Small intestine (tissue), 7 donors: ENCODE measurements at regions not wholly inside any gene's neighbourhood (a gene's known extent, or its start where the extent isn't known, plus 50 kb on each side); places are given as distances from the start of the nearest gene placed in this dataset.

Experiments
- DNase-seq, 2 donors: peaks; one replicate each; pipeline versions ENCODE4 v3.0.0 to v3.0.0-alpha.2; 2013
- FAIRE-seq: peaks from 2 replicates; lab custom pipeline; 2012; peaks lifted over from hg19 to GRCh38; lab: Jason Lieb, UNC
- H3K27ac ChIP-seq, 3 donors: one replicate each; pipeline ENCODE4 v1.5.1; 2013; ENCODE audit warnings: low read length in 2 of 3, mild to moderate bottlenecking in 2 of 3, control low read depth in 1 of 3, inconsistent platforms in 1 of 3, low read depth in 1 of 3, moderate library complexity in 1 of 3
- H3K27me3 ChIP-seq, 3 donors: one replicate each; pipeline ENCODE4 v1.6.1; 2013; ENCODE audit warnings: low read length in 3 of 3, inconsistent platforms in 1 of 3; ENCODE audit not compliant: control insufficient read depth in 3 of 3, insufficient read depth in 3 of 3
- H3K36me3 ChIP-seq, 3 donors: one replicate each; pipeline ENCODE4 v1.6.1; 2013; ENCODE audit warnings: low read length in 3 of 3, inconsistent platforms in 1 of 3, low read depth in 1 of 3, mild to moderate bottlenecking in 1 of 3, moderate library complexity in 1 of 3; ENCODE audit not compliant: control insufficient read depth in 3 of 3, insufficient read depth in 2 of 3
- H3K4me1 ChIP-seq, 3 donors: one replicate each; pipeline ENCODE4 v1.6.1; 2013; ENCODE audit warnings: low read length in 2 of 3, inconsistent platforms in 1 of 3, low read depth in 1 of 3, mild to moderate bottlenecking in 1 of 3, moderate library complexity in 1 of 3; ENCODE audit not compliant: control insufficient read depth in 3 of 3, insufficient read depth in 2 of 3
- H3K4me3 ChIP-seq, 3 donors: one replicate each; pipeline ENCODE4 v1.5.1; 2013; ENCODE audit warnings: low read length in 3 of 3, control low read depth in 1 of 3, inconsistent platforms in 1 of 3, low read depth in 1 of 3, mild to moderate bottlenecking in 1 of 3, moderate library complexity in 1 of 3
- H3K9me3 ChIP-seq, 2 donors: one replicate each; pipeline ENCODE4 v1.6.1; 2013; ENCODE audit warnings: low read depth in 1 of 2, low read length in 1 of 2; ENCODE audit not compliant: control insufficient read depth in 2 of 2, insufficient read depth in 1 of 2
- WGBS, 3 donors: extraction: QIAGEN DNeasy Blood & Tissue Kit; methylation state at CpG; one replicate each; pipeline ENCODE4 v1.1.7; 2013; 5-methylcytosine and 5-hydroxymethylcytosine counted together
- donor health status: healthy with polysubstance abuse.
- donor health status: control.
- donor health status: control.
- donor health status: Bipolar disorder and iron deficiency.
- donor health status: healthy.

DNA sequence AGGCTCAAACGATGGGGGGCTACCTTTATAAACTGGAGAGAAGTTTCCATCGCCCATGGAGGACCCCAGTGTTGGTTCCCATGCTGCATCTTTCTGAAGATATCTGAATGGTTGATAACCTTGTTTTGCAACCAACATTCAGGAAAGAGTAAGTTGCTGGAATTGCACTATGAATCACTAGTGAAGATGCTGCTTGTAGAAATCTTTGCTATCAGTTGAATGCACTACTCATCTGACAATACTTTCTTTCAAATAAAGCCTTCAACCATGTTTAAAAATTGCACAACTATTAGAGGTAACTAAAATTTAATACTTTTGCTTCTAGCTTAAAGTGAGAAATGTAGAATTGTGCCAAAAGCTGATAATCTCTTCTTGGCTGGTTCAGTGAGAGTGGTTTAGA lies 86.8 kb upstream of the HIVEP3 start:
- H3K9me3 ChIP-seq: no peaks in the 10 kb centered on the region
- no peak for DNase-seq

DNA sequence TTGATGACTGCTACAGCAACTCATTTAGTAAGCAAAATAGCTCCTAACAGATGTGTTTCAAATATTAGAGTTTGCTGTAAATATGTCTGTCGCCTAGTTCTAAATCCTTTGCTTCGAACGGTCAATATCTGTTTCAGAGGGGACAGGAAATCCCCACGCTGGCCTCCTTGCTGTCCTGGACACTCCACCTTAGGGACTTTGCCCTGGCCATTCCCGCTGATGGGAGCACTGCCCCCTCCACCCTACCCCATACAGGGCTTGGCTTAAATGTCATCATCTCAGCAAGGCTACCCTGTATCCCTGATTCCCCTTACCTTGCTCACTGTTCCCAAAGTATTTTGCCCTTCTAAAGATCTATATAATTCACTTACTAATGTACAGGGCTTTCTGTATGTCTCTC lies 86.1 kb upstream of the HIVEP3 start:
- WGBS, 3 donors: 68 to 86% (median 72%) methylated on average over 5 of the region's 5 CpGs
- no peaks in the 10 kb centered on the region for H3K9me3 ChIP-seq
- no peaks in the 10 kb centered on the region for H3K4me1 ChIP-seq
- no peak overlapping the region for H3K4me3 ChIP-seq
- H3K27ac ChIP-seq: no peak overlapping the region
- no peaks in the 10 kb centered on the region for H3K36me3 ChIP-seq
- H3K27me3 ChIP-seq: no peaks in the 10 kb centered on the region
- DNase-seq (no peak), FAIRE-seq (no peak)

More for the DNA sequence above, 86.8 kb upstream of the HIVEP3 start:
- H3K36me3 ChIP-seq: no peaks in the 10 kb centered on the region
- WGBS, 3 donors: 85 to 94% (median 90%) methylated on average over 2 of the region's 2 CpGs
- FAIRE-seq: no peak
- no peaks in the 10 kb centered on the region for H3K27me3 ChIP-seq
- no peak overlapping the region for H3K4me3 ChIP-seq
- H3K27ac ChIP-seq: no peak overlapping the region
- no peaks in the 10 kb centered on the region for H3K4me1 ChIP-seq

DNA sequence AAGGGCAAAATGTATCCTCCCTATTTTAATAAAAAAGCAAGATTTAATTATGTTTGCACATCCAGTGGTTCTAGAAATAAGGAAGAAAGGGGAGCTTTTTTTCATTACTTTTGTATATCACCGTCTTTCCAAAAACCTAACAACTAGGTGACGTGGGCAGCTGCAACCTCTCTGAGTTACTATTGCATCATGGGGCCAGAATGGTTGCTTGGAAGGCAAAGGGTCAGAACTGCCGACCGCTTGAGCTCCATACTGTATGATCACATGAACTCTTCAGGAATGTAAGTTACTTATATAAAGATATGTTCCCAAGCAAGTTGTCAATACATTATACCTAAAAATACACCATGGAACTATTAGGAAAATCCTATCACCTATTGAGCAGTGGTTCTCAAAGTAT lies 85.6 kb upstream of the HIVEP3 start:
- Histone ChIP-seq H3K9me3 (no peaks in the 10 kb centered on the region), H3K4me1 (no peaks in the 10 kb centered on the region), H3K36me3 (no peaks in the 10 kb centered on the region), H3K27ac (no peak overlapping the region), H3K4me3 (no peak overlapping the region), H3K27me3 (no peaks in the 10 kb centered on the region)
- 94 to 96% (median 95%) methylated on average over 4 of the region's 4 CpGs for WGBS, 3 donors
- DNase-seq (no peak), FAIRE-seq (no peak)

DNA sequence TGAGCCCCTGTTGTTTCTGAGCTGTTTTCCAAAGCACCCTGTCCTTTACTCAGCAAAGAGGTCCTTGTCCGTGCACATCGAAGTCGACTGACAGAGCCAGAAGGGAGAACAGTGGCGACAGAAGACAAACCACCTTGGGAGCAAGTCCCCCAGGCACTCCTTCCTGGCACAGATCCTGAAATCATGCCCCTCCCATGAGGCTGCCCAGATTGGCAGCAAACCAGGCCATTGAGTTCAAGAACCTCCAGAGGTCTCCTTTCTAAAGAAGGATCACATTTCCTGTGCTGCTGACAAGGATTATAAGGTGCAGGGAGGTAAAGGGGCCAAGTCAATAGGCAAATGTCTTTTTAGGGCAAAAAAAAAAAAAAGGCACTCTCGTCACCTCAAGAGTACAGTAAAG lies 84.7 kb upstream of the HIVEP3 start:
- Histone ChIP-seq H3K27ac (no peak overlapping the region), H3K9me3 (no peaks in the 10 kb centered on the region), H3K36me3 (no peaks in the 10 kb centered on the region), H3K27me3 (no peaks in the 10 kb centered on the region), H3K4me1 (no peaks in the 10 kb centered on the region), H3K4me3 (no peak overlapping the region)
- WGBS, 3 donors: 68 to 85% (median 82%) methylated on average over 5 of the region's 5 CpGs
- DNase-seq (no peak), FAIRE-seq (no peak)

DNA sequence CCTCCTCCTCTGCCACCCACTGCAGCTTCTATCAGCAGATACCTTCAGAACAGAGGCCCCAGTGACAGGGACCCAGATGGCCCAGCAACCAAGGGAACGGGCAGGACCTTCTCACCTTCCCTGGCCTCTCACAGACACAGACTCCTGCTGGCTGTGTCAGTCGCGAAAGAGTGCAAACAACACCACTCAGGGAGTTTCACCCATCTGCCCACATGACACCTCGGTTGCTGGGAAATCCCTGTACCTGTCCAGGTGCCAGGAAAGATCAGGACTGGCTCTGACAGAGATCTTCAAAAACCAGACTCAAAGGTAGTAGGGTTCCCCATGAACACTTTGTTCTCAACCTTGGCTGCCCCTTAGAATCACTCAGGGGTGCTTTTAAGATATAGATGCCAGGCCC lies 83.5 kb upstream of the HIVEP3 start:
- no peak overlapping the region for H3K27ac ChIP-seq
- no peaks in the 10 kb centered on the region for H3K36me3 ChIP-seq
- 69 to 77% (median 75%) methylated on average over 4 of the region's 4 CpGs for WGBS, 3 donors
- no peak for DNase-seq
- no peak for FAIRE-seq
- no peaks in the 10 kb centered on the region for H3K27me3 ChIP-seq
- H3K4me1 ChIP-seq: no peaks in the 10 kb centered on the region
- H3K4me3 ChIP-seq: no peak overlapping the region
- H3K9me3 ChIP-seq: no peaks in the 10 kb centered on the region

DNA sequence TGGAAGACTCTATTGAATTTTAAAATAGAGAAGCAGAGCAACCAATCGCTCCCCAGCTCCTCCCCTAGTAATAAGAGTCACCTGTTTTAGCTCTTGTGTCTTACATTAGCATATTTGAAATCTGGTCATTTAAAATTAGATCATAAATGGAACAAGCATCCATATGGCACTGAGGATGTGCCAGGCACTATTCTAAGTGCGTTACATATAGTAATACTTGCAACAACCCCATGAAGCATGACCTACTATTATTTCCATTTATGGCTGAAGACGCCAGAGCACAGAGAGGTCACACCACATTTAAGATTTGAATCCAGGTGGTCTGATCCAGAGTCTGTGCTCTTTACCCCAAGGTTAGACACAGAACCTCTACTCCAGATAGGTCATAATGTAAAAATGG lies 82.0 kb upstream of the HIVEP3 start:
- no peak for FAIRE-seq

DNA sequence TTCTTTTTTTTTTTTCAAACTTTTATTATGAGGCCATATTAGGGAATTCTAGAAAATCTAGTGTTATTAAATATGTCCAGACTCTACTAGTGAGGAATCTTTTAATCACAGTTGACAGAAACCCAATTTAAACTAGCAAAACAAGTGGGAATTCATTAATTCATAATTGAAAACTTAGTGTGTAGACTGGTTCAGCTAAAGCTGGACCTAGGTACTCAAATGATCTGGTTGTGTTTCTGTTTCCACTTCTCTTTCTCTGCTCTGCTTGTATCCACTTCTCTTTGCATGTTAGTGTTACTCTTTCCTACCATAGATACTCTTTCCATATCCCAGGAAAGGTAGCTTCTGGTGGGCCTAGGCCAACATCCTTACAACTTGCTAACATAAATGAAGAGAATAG lies 81.2 kb upstream of the HIVEP3 start:
- no peak for FAIRE-seq
- no peaks in the 10 kb centered on the region for H3K9me3 ChIP-seq
- no peak overlapping the region for H3K4me3 ChIP-seq
- H3K4me1 ChIP-seq: no peaks in the 10 kb centered on the region
- H3K27me3 ChIP-seq: no peaks in the 10 kb centered on the region
- no peaks in the 10 kb centered on the region for H3K36me3 ChIP-seq
- no peak for DNase-seq
- H3K27ac ChIP-seq: no peak overlapping the region

More for the DNA sequence above, 82.0 kb upstream of the HIVEP3 start:
- Histone ChIP-seq H3K27me3 (no peaks in the 10 kb centered on the region), H3K27ac (no peak overlapping the region), H3K36me3 (no peaks in the 10 kb centered on the region), H3K4me1 (no peaks in the 10 kb centered on the region), H3K4me3 (no peak overlapping the region), H3K9me3 (no peaks in the 10 kb centered on the region)
- no peak for DNase-seq
- WGBS, 3 donors: 84 to 94% (median 84%) methylated on average over 3 of the region's 3 CpGs

DNA sequence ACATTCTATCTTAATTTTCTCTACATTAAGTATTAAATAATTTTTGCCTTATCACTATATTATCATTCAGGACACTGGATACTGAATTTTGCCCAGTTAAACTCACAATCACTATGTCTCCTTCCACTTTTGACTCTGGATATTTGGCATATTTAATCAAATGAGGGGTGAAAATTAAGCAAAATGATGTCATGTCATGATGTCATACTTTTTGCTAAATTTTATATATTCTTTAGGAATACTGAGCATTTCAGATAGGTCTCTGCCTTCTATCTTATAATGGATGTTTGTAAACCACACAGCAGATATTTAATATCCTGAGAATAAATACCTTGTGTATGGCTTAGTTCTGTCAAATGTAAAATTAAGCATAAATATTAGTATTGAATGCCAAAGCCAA lies 79.5 kb upstream of the HIVEP3 start:
- H3K27ac ChIP-seq: no peak overlapping the region
- H3K27me3 ChIP-seq: no peaks in the 10 kb centered on the region
- DNase-seq: no peak
- H3K9me3 ChIP-seq: no peaks in the 10 kb centered on the region
- H3K4me1 ChIP-seq: no peaks in the 10 kb centered on the region
- H3K4me3 ChIP-seq: no peak overlapping the region
- no peak for FAIRE-seq
- H3K36me3 ChIP-seq: no peaks in the 10 kb centered on the region

DNA sequence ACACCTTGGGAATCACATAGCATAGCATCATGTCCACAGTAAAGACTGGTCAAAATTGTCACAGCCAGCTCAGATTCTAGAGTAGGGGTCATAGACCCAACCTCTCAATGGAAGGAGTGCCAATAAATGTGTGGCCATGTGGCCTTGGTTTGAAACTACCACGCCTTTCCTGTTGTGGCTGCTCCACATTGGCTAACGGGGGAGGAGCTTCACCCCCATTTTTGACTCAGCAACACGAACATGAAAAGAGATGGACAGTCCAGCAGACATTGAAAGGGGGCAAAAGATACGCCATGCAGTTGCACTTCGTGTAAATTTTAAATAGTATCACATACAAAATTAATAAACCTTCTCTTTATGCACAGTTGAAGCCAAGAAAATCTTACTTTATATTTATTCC lies 78.4 kb upstream of the HIVEP3 start:
- Histone ChIP-seq H3K4me3 (no peak overlapping the region), H3K27me3 (no peaks in the 10 kb centered on the region), H3K36me3 (no peaks in the 10 kb centered on the region), H3K9me3 (no peaks in the 10 kb centered on the region), H3K4me1 (no peaks in the 10 kb centered on the region), H3K27ac (no peak overlapping the region)
- DNase-seq (no peak), FAIRE-seq (no peak)
- WGBS, 3 donors: 80 to 84% (median 81%) methylated on average over 5 of the region's 5 CpGs
